ENCODE measurements at regions not wholly inside any gene's neighbourhood (a gene's known extent, or its start where the extent isn't known, plus 50 kb on each side); places are given as distances from the start of the nearest gene placed in this dataset.
"Not testable (repeated sequence)": the region's sequence is repeated elsewhere in the genome, so short reads cannot be mapped to it uniquely, and the experiment has no call there.

DNA sequence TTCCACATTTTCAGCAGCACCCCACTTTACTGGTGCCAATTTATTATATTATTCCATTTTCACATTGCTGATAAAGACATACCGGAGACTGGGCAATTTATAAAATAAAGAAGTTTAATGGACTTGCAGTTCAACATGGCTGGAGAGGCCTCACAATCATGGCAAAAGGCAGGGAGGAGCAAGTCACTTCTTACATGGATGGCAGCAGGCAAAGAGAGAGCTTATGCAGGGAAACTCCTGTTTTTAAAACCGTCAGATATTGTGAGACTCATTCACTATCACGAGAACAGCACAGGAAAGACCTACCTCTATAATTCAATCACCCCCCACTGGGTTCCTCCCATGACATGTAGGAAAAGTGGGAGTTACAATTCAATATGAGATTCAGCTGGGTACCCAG lies 641.8 kb upstream of the MEF2C start:
- Histone ChIP-seq H3K36me3 (no peaks in the 10 kb centered on the region), H3K27ac (no peak overlapping the region), H3K4me3 (no peak overlapping the region), H3K4me1 (no peaks in the 10 kb centered on the region), H3K27me3 (no peaks in the 10 kb centered on the region), H3K9me3 (no peaks in the 10 kb centered on the region)
- in situ Hi-C loops (cut with MboI; ENCODE audit: low pct_ligation_motif_present in 1 of 4, low pct_unique_long_range_greater_than_20kb in 1 of 4, low sequenced_read_pairs in 3 of 4) (no loop called here), intact Hi-C loops (cut with DNase I; ENCODE audit: low total_unique reads) (no loop called here)
- no peak for TF ChIP-seq POLR2A (IDR thresholded peaks at IDR 0.05)
- WGBS, 2 donors (ENCODE audit: low coverage in 1 of 2) = 93 to 100% methylated on average over 1 to 3 of the region's 3 CpGs
- DNase-seq = no peak

DNA sequence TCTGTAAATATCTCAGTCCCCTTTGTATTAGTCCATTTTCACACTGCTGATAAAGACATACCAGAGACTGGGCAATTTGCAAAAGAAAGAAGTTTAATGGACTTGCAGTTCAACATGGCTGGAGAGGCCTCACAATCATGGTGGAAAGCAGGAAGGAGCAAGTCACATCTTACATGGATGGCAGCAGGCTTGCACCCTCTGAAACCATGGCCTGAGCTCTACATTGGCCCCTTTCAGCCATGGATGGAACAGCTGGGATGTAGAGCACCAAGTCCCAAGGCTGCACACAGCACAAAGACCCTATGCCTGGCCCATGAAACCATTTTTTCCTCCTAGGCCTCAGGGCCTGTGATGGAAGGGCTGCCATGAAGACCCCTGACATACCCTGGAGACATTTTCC lies 640.9 kb upstream of the MEF2C start:
- intact Hi-C loops (cut with DNase I; ENCODE audit: low total_unique reads); H3K27ac ChIP-seq; DNase-seq; H3K36me3 ChIP-seq; H3K4me1 ChIP-seq; in situ Hi-C loops (cut with MboI; ENCODE audit: low pct_ligation_motif_present in 1 of 4, low pct_unique_long_range_greater_than_20kb in 1 of 4, low sequenced_read_pairs in 3 of 4); H3K4me3 ChIP-seq; H3K9me3 ChIP-seq; H3K27me3 ChIP-seq: not testable (repeated sequence)

DNA sequence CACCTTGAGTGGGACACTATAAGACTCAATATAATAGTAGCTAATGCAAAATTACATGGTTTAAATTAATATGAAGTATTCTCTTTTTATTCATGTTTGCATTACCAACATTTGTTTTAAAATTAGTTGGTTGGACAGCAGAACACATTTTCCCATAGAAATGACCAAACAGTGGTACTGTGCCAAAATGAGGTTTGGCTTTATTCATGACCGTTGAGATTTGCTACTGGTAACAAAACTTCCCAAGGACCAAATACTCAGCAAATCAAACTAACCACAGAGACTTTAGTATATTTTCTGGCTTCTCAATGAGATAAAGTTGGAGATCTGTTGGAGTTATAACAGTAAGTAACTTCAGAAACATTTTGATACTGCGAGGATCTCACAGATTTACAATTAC lies 637.8 kb upstream of the MEF2C start:
- TF ChIP-seq EP300 (IDR thresholded peaks at IDR 0.05; ENCODE audit: low read depth) = no peak
- TF ChIP-seq POLR2A (IDR thresholded peaks at IDR 0.05) = no peak
- TF ChIP-seq, protein P1, sequence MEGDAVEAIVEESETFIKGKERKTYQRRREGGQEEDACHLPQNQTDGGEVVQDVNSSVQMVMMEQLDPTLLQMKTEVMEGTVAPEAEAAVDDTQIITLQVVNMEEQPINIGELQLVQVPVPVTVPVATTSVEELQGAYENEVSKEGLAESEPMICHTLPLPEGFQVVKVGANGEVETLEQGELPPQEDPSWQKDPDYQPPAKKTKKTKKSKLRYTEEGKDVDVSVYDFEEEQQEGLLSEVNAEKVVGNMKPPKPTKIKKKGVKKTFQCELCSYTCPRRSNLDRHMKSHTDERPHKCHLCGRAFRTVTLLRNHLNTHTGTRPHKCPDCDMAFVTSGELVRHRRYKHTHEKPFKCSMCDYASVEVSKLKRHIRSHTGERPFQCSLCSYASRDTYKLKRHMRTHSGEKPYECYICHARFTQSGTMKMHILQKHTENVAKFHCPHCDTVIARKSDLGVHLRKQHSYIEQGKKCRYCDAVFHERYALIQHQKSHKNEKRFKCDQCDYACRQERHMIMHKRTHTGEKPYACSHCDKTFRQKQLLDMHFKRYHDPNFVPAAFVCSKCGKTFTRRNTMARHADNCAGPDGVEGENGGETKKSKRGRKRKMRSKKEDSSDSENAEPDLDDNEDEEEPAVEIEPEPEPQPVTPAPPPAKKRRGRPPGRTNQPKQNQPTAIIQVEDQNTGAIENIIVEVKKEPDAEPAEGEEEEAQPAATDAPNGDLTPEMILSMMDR (IDR thresholded peaks at IDR 0.05) = no peak
- no peak for TF ChIP-seq POLR2AphosphoS5 (IDR thresholded peaks at IDR 0.05)
- intact Hi-C loops (cut with DNase I; ENCODE audit: low total_unique reads) (no loop called here), in situ Hi-C loops (cut with MboI; ENCODE audit: low pct_ligation_motif_present in 1 of 4, low pct_unique_long_range_greater_than_20kb in 1 of 4, low sequenced_read_pairs in 3 of 4) (no loop called here)
- H3K27ac ChIP-seq = no peak overlapping the region
- no peaks in the 10 kb centered on the region for H3K27me3 ChIP-seq
- no peak for DNase-seq
- H3K4me1 ChIP-seq = no peaks in the 10 kb centered on the region
- H3K4me3 ChIP-seq = no peak overlapping the region
- no peaks in the 10 kb centered on the region for H3K9me3 ChIP-seq
- H3K36me3 ChIP-seq = no peaks in the 10 kb centered on the region
- WGBS, 2 donors (ENCODE audit: low coverage in 1 of 2) = 82 to 85% methylated on average over 1 to 2 of the region's 2 CpGs

- Histone ChIP-seq H3K27ac (no peak overlapping the region), H3K36me3 (no peaks in the 10 kb centered on the region), H3K27me3 (no peaks in the 10 kb centered on the region), H3K4me3 (no peak overlapping the region), H3K4me1 (no peaks in the 10 kb centered on the region), H3K9me3 (no peaks in the 10 kb centered on the region)
- 88% methylated on average over 1 to 3 of the region's 3 CpGs for WGBS, 2 donors (ENCODE audit: low coverage in 1 of 2)
- DNase-seq = no peak
- TF ChIP-seq POLR2A (IDR thresholded peaks at IDR 0.05) (no peak), EP300 (IDR thresholded peaks at IDR 0.05; ENCODE audit: low read depth) (no peak), POLR2AphosphoS5 (IDR thresholded peaks at IDR 0.05) (no peak)
- intact Hi-C loops (cut with DNase I; ENCODE audit: low total_unique reads) = no loop called here
- in situ Hi-C loops (cut with MboI; ENCODE audit: low pct_ligation_motif_present in 1 of 4, low pct_unique_long_range_greater_than_20kb in 1 of 4, low sequenced_read_pairs in 3 of 4) = no loop called here
These were observed 630.5 kb upstream of the MEF2C start for GRCh38 chr5:89513299-89514044.

GRCh38 chr5:89504051-89504450 lies 621.1 kb upstream of the MEF2C start:
- WGBS, 2 donors (ENCODE audit: low coverage in 1 of 2) = 88 to 100% methylated on average over 1 of the region's 1 CpG
- DNase-seq = no peak
- Histone ChIP-seq H3K4me3 (no peak overlapping the region), H3K4me1 (no peaks in the 10 kb centered on the region), H3K9me3 (peaks cover 0 to 2% of the 10 kb centered on the region in 2 donors), H3K27me3 (no peaks in the 10 kb centered on the region), H3K36me3 (no peaks in the 10 kb centered on the region), H3K27ac (no peak overlapping the region)
- intact Hi-C loops (cut with DNase I; ENCODE audit: low total_unique reads) = no loop called here
- TF ChIP-seq POLR2AphosphoS5 (IDR thresholded peaks at IDR 0.05) = no peak
- TF ChIP-seq EP300 (IDR thresholded peaks at IDR 0.05; ENCODE audit: low read depth) = no peak
- TF ChIP-seq POLR2A (IDR thresholded peaks at IDR 0.05) = no peak
- TF ChIP-seq, protein P1 (IDR thresholded peaks at IDR 0.05) = no peak
- in situ Hi-C loops (cut with MboI; ENCODE audit: low pct_ligation_motif_present in 1 of 4, low pct_unique_long_range_greater_than_20kb in 1 of 4, low sequenced_read_pairs in 3 of 4) = no loop called here

DNA sequence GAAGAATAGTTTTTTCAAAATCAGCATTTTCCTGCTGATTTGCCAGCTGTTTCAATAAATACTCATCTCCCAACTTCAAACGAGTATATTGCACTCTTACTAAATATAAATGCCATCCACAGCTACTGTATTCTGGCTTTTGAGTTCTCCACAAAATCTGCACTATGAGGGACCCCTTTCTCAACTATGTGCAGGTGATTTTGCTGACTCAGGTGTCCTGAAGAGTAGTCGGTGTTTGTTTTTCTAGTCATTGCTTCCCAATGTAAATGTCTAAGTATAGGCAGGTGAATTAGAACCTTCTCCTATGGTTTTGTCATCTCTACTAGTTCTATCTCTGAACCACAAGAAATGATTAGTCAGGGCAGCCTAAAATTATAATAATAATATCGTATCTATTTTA lies 616.8 kb upstream of the MEF2C start:
- no peaks in the 10 kb centered on the region for H3K27me3 ChIP-seq
- no peak for DNase-seq
- no peak overlapping the region for H3K4me3 ChIP-seq
- WGBS, 2 donors (ENCODE audit: low coverage in 1 of 2) = 65 to 66% methylated on average over 2 to 3 of the region's 3 CpGs
- no peaks in the 10 kb centered on the region for H3K36me3 ChIP-seq
- intact Hi-C loops (cut with DNase I; ENCODE audit: low total_unique reads) = no loop called here
- in situ Hi-C loops (cut with MboI; ENCODE audit: low pct_ligation_motif_present in 1 of 4, low pct_unique_long_range_greater_than_20kb in 1 of 4, low sequenced_read_pairs in 3 of 4) = no loop called here
- H3K4me1 ChIP-seq = no peaks in the 10 kb centered on the region
- TF ChIP-seq EP300 (IDR thresholded peaks at IDR 0.05; ENCODE audit: low read depth) = no peak
- TF ChIP-seq POLR2AphosphoS5 (IDR thresholded peaks at IDR 0.05) = no peak
- TF ChIP-seq, protein P1 (IDR thresholded peaks at IDR 0.05) = no peak
- no peak for TF ChIP-seq POLR2A (IDR thresholded peaks at IDR 0.05)
- H3K9me3 ChIP-seq = no peaks in the 10 kb centered on the region
- no peak overlapping the region for H3K27ac ChIP-seq
